ENCODE measurements at regions not wholly inside any gene's neighbourhood (a gene's known extent, or its start where the extent isn't known, plus 50 kb on each side); places are given as distances from the start of the nearest gene placed in this dataset.
"Not testable (repeated sequence)": the region's sequence is repeated elsewhere in the genome, so short reads cannot be mapped to it uniquely, and the experiment has no call there.

DNA sequence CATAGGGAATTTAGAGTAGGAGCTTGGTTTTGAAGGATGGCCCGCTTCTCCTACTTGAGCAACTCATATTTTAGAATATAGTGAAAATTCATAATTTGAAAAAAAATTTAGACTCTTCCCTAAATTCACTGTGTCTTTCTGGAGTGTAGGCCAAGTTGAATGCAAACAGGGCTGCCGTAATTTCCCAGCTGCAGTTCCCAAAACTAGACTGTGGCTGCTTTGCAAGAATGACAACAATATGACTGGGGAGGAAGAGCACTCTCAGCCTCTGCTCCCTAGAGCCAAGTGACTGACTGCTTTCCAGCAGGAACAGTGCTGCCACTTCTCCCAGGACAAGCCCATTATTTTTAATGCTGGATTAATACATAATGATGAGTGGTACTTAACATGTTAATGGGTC, 209.0 kb downstream of the RHOU start:
- TF ChIP-seq, protein P1, sequence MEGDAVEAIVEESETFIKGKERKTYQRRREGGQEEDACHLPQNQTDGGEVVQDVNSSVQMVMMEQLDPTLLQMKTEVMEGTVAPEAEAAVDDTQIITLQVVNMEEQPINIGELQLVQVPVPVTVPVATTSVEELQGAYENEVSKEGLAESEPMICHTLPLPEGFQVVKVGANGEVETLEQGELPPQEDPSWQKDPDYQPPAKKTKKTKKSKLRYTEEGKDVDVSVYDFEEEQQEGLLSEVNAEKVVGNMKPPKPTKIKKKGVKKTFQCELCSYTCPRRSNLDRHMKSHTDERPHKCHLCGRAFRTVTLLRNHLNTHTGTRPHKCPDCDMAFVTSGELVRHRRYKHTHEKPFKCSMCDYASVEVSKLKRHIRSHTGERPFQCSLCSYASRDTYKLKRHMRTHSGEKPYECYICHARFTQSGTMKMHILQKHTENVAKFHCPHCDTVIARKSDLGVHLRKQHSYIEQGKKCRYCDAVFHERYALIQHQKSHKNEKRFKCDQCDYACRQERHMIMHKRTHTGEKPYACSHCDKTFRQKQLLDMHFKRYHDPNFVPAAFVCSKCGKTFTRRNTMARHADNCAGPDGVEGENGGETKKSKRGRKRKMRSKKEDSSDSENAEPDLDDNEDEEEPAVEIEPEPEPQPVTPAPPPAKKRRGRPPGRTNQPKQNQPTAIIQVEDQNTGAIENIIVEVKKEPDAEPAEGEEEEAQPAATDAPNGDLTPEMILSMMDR (IDR thresholded peaks at IDR 0.05; ENCODE audit: extremely low read depth, missing control alignments), result no peak
- no peak for DNase-seq (ENCODE audit: low spot score)

DNA sequence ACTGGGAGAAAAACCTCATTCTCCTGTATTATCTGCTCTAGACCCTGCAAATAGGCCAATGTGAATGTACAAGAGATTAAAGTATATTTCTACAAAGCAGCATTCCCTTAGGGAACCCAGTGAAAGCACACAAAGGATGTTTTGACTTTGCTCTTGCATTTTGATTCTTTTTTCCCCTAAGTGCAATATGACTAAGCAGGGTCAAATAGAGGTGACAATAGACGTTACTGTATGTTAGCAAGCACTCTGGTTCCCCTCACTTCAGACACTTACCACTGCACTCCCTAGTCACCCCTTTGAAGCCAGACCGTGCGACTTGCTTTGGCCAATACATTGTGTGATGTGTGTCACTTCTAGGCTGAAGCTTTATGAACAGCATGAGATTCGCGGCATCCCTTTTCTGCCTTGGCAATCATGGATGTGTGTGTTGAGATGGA, 209.7 kb downstream of the RHOU start:
- DNase-seq (ENCODE audit: low spot score), result no peak
- TF ChIP-seq, protein P1 (IDR thresholded peaks at IDR 0.05; ENCODE audit: extremely low read depth, missing control alignments), result no peak

DNA sequence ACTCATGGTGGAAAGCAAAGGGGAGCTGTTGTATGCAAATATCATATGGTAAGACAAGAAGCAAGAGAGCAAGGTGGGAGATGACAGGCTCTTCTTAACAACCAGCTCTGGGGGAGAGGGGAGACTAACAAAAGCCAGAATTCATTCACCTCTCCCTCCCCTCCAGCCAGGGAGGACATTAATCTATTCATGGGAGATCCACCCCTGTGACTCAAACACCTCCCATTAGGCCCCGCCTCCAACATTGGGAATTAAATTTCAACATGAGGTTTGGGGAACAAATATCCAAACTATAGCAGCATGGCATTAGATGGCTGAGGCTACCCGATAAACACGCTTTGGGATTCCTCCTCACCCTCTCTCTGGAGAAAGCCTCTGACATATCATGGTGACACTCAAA, 210.6 kb downstream of the RHOU start:
- TF ChIP-seq, protein P1 (IDR thresholded peaks at IDR 0.05; ENCODE audit: extremely low read depth, missing control alignments), result no peak
- DNase-seq (ENCODE audit: low spot score), result no peak

DNA sequence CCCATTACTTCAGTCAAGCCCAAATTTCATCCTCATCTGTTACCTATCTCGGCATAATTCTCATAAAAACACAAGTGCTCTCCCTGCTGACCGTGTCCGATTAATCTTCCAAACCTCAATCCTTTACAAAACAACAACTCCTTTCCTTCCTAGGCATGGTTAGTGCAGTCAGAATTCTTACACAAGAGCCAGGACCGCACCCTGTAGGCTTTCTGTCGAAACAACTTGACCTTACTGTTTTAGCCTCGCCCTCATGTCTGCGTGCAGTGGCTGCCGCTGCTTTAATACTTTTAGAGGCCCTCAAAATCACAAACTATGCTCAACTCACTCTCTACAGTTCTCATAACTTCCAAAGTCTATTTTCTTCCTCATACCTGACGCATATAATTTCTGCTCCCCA, 214.3 kb downstream of the RHOU start:
- not testable (repeated sequence) for DNase-seq (ENCODE audit: low spot score)

DNA sequence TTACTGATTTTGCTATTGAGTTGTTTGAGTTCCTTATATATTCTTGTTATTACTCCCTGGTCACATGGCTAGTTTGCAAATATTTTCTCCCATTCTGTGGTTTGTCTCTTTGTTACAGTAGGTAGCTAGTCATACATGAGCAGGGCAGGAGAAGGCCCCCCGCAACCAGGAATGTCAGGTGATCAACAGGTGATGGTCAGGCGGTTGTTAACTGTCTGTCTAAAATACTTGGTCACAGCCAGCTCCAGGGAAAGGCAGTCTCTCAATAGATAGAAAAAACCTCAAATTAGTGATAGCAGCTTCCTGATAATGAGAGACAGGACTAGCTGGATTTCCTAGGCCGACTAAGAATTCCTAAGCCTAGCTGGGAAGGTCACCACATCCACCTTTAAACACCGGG, 217.9 kb downstream of the RHOU start:
- TF ChIP-seq, protein P1 (IDR thresholded peaks at IDR 0.05; ENCODE audit: extremely low read depth, missing control alignments), result no peak
- DNase-seq (ENCODE audit: low spot score), result no peak

DNA sequence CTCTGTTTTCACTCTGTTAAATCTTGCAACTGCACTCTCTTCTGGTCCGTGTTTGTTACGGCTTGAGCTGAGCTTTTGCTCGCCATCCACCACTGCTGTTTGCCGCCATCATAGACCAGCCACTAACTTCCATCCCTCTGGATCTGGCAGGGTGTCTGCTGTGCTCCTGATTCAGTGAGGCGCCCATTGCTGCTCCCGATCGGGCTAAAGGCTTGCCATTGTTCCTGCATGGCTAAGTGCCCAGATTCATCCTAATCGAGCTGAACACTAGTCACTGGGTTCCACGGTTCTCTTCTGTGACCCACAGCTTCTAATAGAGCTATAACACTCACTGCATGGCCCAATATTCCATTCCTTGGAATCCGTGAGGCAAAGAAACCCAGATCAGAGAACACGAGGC, 218.5 kb downstream of the RHOU start:
- DNase-seq (ENCODE audit: low spot score), result not testable (repeated sequence)

DNA sequence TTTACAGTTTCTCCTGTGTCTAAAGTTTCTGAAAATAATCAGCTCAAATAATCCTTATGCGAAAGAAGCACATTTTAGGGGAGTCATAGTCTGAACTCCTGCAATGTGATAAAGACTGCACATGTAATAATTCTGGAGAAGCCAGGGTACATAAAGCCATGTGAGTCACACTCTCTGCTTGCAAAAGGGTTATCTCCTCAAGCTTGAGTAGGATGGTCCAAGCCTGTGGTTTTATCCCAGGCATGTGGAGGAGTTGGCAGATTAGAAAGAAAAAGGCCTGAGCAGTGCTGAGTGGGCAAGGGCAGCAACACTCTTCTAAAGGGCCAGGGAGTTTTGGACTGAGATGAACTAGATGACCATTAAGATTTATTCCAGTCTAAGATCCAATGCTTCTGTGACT, 220.4 kb downstream of the RHOU start:
- no peak for DNase-seq (ENCODE audit: low spot score)
- TF ChIP-seq, protein P1 (IDR thresholded peaks at IDR 0.05; ENCODE audit: extremely low read depth, missing control alignments), result no peak

DNA sequence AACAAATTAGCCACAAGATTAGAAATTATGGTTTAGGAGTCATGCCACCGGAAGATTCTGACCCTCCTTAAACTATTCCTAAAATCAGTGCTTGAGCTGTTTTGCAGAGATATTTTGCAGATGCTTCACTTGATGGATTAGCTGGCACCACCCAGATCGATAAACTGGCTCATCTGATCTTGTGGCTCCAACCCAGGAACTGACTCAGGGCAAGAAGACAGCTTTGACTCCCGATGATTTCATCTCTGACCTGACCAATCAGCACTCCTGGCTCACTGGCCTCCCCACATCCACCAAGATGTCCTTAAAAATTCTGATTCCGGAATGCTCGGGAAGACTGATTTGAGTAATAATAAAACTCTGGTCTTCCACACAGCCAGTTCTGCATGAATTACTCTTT, 221.6 kb downstream of the RHOU start:
- DNase-seq (ENCODE audit: low spot score), result no peak
- TF ChIP-seq, protein P1 (IDR thresholded peaks at IDR 0.05; ENCODE audit: extremely low read depth, missing control alignments), result no peak

DNA sequence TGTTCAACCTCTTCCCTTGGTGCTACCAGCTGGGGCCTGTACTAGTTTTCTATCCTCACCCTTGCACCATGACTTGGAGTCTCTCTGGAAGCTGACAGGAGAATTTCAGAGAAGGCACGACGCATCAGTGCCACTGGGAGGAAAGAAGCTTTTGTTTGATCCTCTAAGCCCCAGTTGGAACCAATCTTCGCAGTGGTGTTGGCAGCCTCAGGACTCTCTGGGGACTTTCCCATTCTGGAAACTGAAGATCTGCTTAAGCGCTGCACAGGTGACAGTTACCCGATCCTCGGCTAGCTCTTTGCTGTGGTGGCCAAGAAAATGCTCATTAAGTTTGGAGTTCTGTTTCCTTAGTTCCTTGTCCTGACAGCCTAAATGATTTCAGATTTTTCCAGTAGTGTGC, 222.3 kb downstream of the RHOU start:
- no peak for DNase-seq (ENCODE audit: low spot score)
- TF ChIP-seq, protein P1 (IDR thresholded peaks at IDR 0.05; ENCODE audit: extremely low read depth, missing control alignments), result no peak

Data from GM20000 (cell line).